ENCODE measurements at regions not wholly inside any gene's neighbourhood (a gene's known extent, or its start where the extent isn't known, plus 50 kb on each side); places are given as distances from the start of the nearest gene placed in this dataset.

- H3K79me2 ChIP-seq (ENCODE audit: control insufficient read depth, insufficient read depth, low read length) = no peaks in the 10 kb centered on the region
- 8% methylated on average over 3 of the region's 3 CpGs for WGBS (ENCODE audit: insufficient coverage, low coverage, missing lambda C conversion rate)
- FAIRE-seq = no peak
- no peak for ATAC-seq
- no peaks in the 10 kb centered on the region for H3K27me3 ChIP-seq (ENCODE audit: control insufficient read depth in 2 of 2, insufficient read depth in 2 of 2, low read length in 2 of 2)
- no peak overlapping the region for H2AFZ ChIP-seq (ENCODE audit: low read depth, low read length)
- TF ChIP-seq CCNT2 (IDR thresholded peaks at IDR 0.05; ENCODE audit: borderline replicate concordance, extremely low read depth, insufficient read length, low read depth, low read length) (no peak), PHB2 (IDR thresholded peaks at IDR 0.05; ENCODE audit: low read depth) (no peak)
- H4K20me1 ChIP-seq (replicated peaks; ENCODE audit: control insufficient read depth, insufficient read depth, low read length) = no peaks in the 10 kb centered on the region
- H3K9me3 ChIP-seq (replicated peaks; ENCODE audit: control insufficient read depth, insufficient read depth, low read depth, low read length) = peaks cover 1% of the 10 kb centered on the region; the same call in 1 of the 2 replicates
- no peak overlapping the region for H3K4me3 ChIP-seq
- H3K36me3 ChIP-seq (ENCODE audit: control insufficient read depth, insufficient read depth, low read length) = no peaks in the 10 kb centered on the region
- H3K9ac ChIP-seq (ENCODE audit: insufficient read depth in 1 of 2, low read depth in 2 of 2, low read length in 2 of 2) = no peak overlapping the region
- in situ Hi-C loops (cut with MboI) = no loop called here
- DNase-seq (ENCODE audit: extremely low read depth in 1 of 4, low spot score in 3 of 4) = no peak
- no peak overlapping the region for H3K4me2 ChIP-seq (ENCODE audit: insufficient read depth, low read length)
- H3K27ac ChIP-seq (ENCODE audit: extremely low read depth, low read depth, low read length) = no peak overlapping the region
- intact Hi-C loops (cut with micrococcal nuclease) = no loop called here
- no peaks in the 10 kb centered on the region for H3K9me1 ChIP-seq (ENCODE audit: control insufficient read depth, insufficient read depth, low read length)
- CTCF ChIA-PET (ENCODE audit: low intra/inter-chr PET ratio) = no interaction called here
- no peaks in the 10 kb centered on the region for H3K4me1 ChIP-seq (replicated peaks in 1 of 2; ENCODE audit: control insufficient read depth in 2 of 2, insufficient read depth in 2 of 2, low read length in 2 of 2)
- POLR2A ChIA-PET = no interaction called here
- no TSS peak for BruUV-seq (replicated peaks)
Measured at GRCh38 chr2:14752295-14752694, 119.8 kb downstream of the LRATD1 start.

DNA sequence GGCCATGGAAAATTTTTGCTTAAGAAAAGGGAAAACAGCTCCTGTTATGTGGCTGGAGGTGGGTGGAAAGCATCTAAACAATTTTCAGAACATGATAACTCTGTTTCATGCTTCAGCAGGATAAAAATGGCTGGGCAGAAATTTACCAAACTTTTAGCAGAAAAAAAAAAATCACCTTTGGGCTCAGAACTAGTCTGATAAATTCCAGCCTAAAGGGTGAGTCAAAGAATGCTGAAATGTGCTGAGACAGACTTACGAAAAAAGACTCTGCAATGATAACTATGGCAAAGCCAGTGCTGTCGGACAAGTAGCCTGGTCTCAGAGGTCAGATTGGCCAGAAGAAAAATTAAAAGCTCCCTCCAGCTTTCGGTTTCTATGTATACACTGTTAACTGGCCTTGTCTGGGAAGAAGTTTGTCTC is 123.6 kb downstream of the LRATD1 start:
- FAIRE-seq (no peak), DNase-seq (ENCODE audit: extremely low read depth in 1 of 4, low spot score in 3 of 4) (no peak), ATAC-seq (no peak)
- 2% methylated on average over 3 of the region's 3 CpGs for WGBS (ENCODE audit: insufficient coverage, low coverage, missing lambda C conversion rate)
- no peak overlapping the region for H3K4me3 ChIP-seq
- H3K4me2 ChIP-seq (ENCODE audit: insufficient read depth, low read length) = no peak overlapping the region
- no peaks in the 10 kb centered on the region for H3K9me3 ChIP-seq (replicated peaks; ENCODE audit: control insufficient read depth, insufficient read depth, low read depth, low read length)
- BruUV-seq (replicated peaks) = no TSS peak
- no peaks in the 10 kb centered on the region for H3K4me1 ChIP-seq (replicated peaks in 1 of 2; ENCODE audit: control insufficient read depth in 2 of 2, insufficient read depth in 2 of 2, low read length in 2 of 2)
- no peaks in the 10 kb centered on the region for H3K27me3 ChIP-seq (ENCODE audit: control insufficient read depth in 2 of 2, insufficient read depth in 2 of 2, low read length in 2 of 2)
- H3K36me3 ChIP-seq (ENCODE audit: control insufficient read depth, insufficient read depth, low read length) = no peaks in the 10 kb centered on the region
- no peak overlapping the region for H2AFZ ChIP-seq (ENCODE audit: low read depth, low read length)
- POLR2A ChIA-PET = interaction anchor here (0.6 kb wide), 1 partner anchor 15 kb away, joined by 3 read pairs; no protein-coding TSS in a partner anchor
- no peaks in the 10 kb centered on the region for H3K79me2 ChIP-seq (ENCODE audit: control insufficient read depth, insufficient read depth, low read length)
- TF ChIP-seq CREM (IDR thresholded peaks at IDR 0.05; ENCODE audit: low read depth) (no peak), TAF15 (IDR thresholded peaks at IDR 0.05; ENCODE audit: low read depth, low read length) (no peak), TCF7L2 (IDR thresholded peaks at IDR 0.05; ENCODE audit: low read depth, low read length) (no peak)
- CTCF ChIA-PET (ENCODE audit: low intra/inter-chr PET ratio) = no interaction called here
- in situ Hi-C loops (cut with MboI) = no loop called here
- no peak overlapping the region for H3K27ac ChIP-seq (ENCODE audit: extremely low read depth, low read depth, low read length)
- intact Hi-C loops (cut with micrococcal nuclease) = no loop called here
- H3K9me1 ChIP-seq (ENCODE audit: control insufficient read depth, insufficient read depth, low read length) = no peaks in the 10 kb centered on the region
- H3K9ac ChIP-seq (ENCODE audit: insufficient read depth in 1 of 2, low read depth in 2 of 2, low read length in 2 of 2) = no peak overlapping the region
- no peaks in the 10 kb centered on the region for H4K20me1 ChIP-seq (replicated peaks; ENCODE audit: control insufficient read depth, insufficient read depth, low read length)

Measured in K562 (cell line).